H1 (cell line): ENCODE measurements at regions not wholly inside any gene's neighbourhood (a gene's known extent, or its start where the extent isn't known, plus 50 kb on each side); places are given as distances from the start of the nearest gene placed in this dataset.

Experiments used
- CTCF ChIA-PET: fragments of 300-600 bp; sonication (Branson Sonifier 250); formaldehyde crosslinking; loops from one replicate; lab custom pipeline; 2021; ENCODE audit not compliant: partially characterized antibody; lab: Charles Lee
- POLR2A ChIA-PET: fragments of 300-600 bp; sonication (Branson Sonifier 250); formaldehyde crosslinking; loops from one replicate; lab custom pipeline; 2021; ENCODE audit warnings: inconsistent platforms; ENCODE audit not compliant: partially characterized antibody; lab: Charles Lee
- DNase-seq, 2 experiments: peaks; one replicate each; pipeline versions ENCODE4 v3.0.0 to v3.0.0-alpha.2; 2010 to 2022; ENCODE audit warnings: low spot score in 2 of 2, low read depth in 1 of 2, mixed read lengths in 1 of 2
- FAIRE-seq: peaks from 2 replicates; lab custom pipeline; 2011; peaks lifted over from hg19 to GRCh38; lab: Jason Lieb, UNC
- H2AFZ ChIP-seq: 2 replicates; pipeline ENCODE4 v1.8.1; 2012; ENCODE audit warnings: low read length, inconsistent platforms
- H2AK5ac ChIP-seq: 2 replicates; pipeline ENCODE4 v1.6.1; 2013; ENCODE audit warnings: low read depth, low read length
- H2BK120ac ChIP-seq: replicated peaks from 2 replicates; pipeline ENCODE3; 2013; ENCODE audit warnings: low read depth, low read length, inconsistent platforms
- H2BK12ac ChIP-seq: 2 replicates; pipeline ENCODE4 v1.6.1; 2013; ENCODE audit warnings: low read depth, low read length
- H2BK15ac ChIP-seq: 2 replicates; pipeline ENCODE4 v1.6.1; 2013; ENCODE audit warnings: low read length
- H2BK20ac ChIP-seq: 2 replicates; pipeline ENCODE4 v1.6.1; 2013; ENCODE audit warnings: low read length
- H2BK5ac ChIP-seq: 2 replicates; pipeline ENCODE4 v1.6.1; 2013; ENCODE audit warnings: low read depth, low read length
- H3K14ac ChIP-seq: 2 replicates; pipeline ENCODE4 v1.6.1; 2013; ENCODE audit warnings: inconsistent platforms; ENCODE audit not compliant: insufficient read length
- H3K18ac ChIP-seq: 2 replicates; pipeline ENCODE4 v1.6.1; 2013; ENCODE audit warnings: low read length; ENCODE audit errors: extremely low read depth
- H3K23ac ChIP-seq: 2 replicates; pipeline ENCODE4 v1.6.1; 2013; ENCODE audit warnings: inconsistent platforms; ENCODE audit not compliant: insufficient read length
- H3K23me2 ChIP-seq: 2 replicates; pipeline ENCODE4 v1.6.1; 2013; ENCODE audit warnings: low read depth, low read length
- H3K27ac ChIP-seq: 2 replicates; pipeline ENCODE4 v1.6.1; 2011; ENCODE audit warnings: low read depth, low read length, inconsistent platforms
- H3K27me3 ChIP-seq, 4 experiments: replicated peaks in 1 of 4; 1 replicate in 1 of 4; 2 replicates in 3 of 4; pipeline versions ENCODE4 v1.6.1 to v1.8.1; 2011 to 2013; ENCODE audit warnings: low read length in 3 of 4, mild to moderate bottlenecking in 3 of 4, inconsistent platforms in 2 of 4, mixed read lengths in 2 of 4, moderate library complexity in 1 of 4; ENCODE audit not compliant: control insufficient read depth in 3 of 4, insufficient read depth in 3 of 4; ENCODE audit errors: extremely low read depth in 1 of 4
- H3K36me3 ChIP-seq, 4 experiments: 2 replicates each; pipeline versions ENCODE4 v1.6.1 to v1.8.1; 2011 to 2013; ENCODE audit warnings: mild to moderate bottlenecking in 4 of 4, low read length in 3 of 4, moderate library complexity in 2 of 4, control low read depth in 1 of 4, inconsistent platforms in 1 of 4; ENCODE audit not compliant: insufficient read depth in 4 of 4, control insufficient read depth in 2 of 4
- H3K4ac ChIP-seq: replicated peaks from 2 replicates; pipeline ENCODE3; 2013; ENCODE audit warnings: low read length, low read depth, mixed read lengths, inconsistent platforms; ENCODE audit not compliant: insufficient read length
- H3K4me1 ChIP-seq, 4 experiments: replicated peaks in 1 of 4; 1 replicate in 1 of 4; 2 replicates in 3 of 4; pipeline versions ENCODE4 v1.6.1 to v1.8.1; 2011 to 2013; ENCODE audit warnings: low read length in 3 of 4, inconsistent platforms in 2 of 4, mixed read lengths in 1 of 4; ENCODE audit not compliant: insufficient read depth in 4 of 4, control insufficient read depth in 3 of 4
- H3K4me2 ChIP-seq, 2 experiments: 2 replicates each; pipeline versions ENCODE4 v1.6.1 to v1.8.1; 2011 to 2013; ENCODE audit warnings: low read depth in 2 of 2, low read length in 2 of 2, control low read depth in 1 of 2, inconsistent platforms in 1 of 2, mild to moderate bottlenecking in 1 of 2; ENCODE audit not compliant: insufficient read depth in 1 of 2
- H3K4me3 ChIP-seq, 4 experiments: fragments of 200-600, 300-600 bp in 1 of 4; sonication (generic), shearing (Covaris generic), sonication (Bioruptor Twin) in 1 of 4; 2 replicates each; pipeline versions ENCODE4 v1.5.1 to v1.8.1; 2011 to 2016; ENCODE audit warnings: low read length in 4 of 4, low read depth in 3 of 4, control low read depth in 2 of 4, inconsistent platforms in 2 of 4, mild to moderate bottlenecking in 2 of 4, mixed read lengths in 1 of 4, moderate library complexity in 1 of 4; ENCODE audit not compliant: insufficient read depth in 2 of 4; ENCODE audit errors: extremely low read depth in 1 of 4
- H3K56ac ChIP-seq: replicated peaks from 2 replicates; pipeline ENCODE3; 2013; ENCODE audit warnings: low read depth, mild to moderate bottlenecking, mixed read lengths, low read length, inconsistent platforms; ENCODE audit not compliant: insufficient read length
- H3K79me1 ChIP-seq: 2 replicates; pipeline ENCODE4 v1.6.1; 2013; ENCODE audit warnings: low read depth, low read length, control low read depth
- H3K79me2 ChIP-seq, 2 experiments: 2 replicates each; pipeline versions ENCODE4 v1.6.1 to v1.8.1; 2012 to 2013; ENCODE audit warnings: low read length in 2 of 2, mild to moderate bottlenecking in 2 of 2, inconsistent platforms in 1 of 2; ENCODE audit not compliant: insufficient read depth in 2 of 2, control insufficient read depth in 1 of 2
- H3K9ac ChIP-seq, 4 experiments: replicated peaks in 1 of 4; 1 replicate in 1 of 4; 2 replicates in 3 of 4; pipeline versions ENCODE4 v1.6.1 to v1.8.1; 2011 to 2013; ENCODE audit warnings: low read depth in 3 of 4, low read length in 3 of 4, control low read depth in 2 of 4, mild to moderate bottlenecking in 2 of 4, moderate library complexity in 2 of 4, inconsistent platforms in 1 of 4; ENCODE audit errors: extremely low read depth in 1 of 4
- H3K9me3 ChIP-seq, 2 experiments: 2 replicates each; pipeline versions ENCODE4 v1.6.1 to v1.8.1; 2012 to 2013; ENCODE audit warnings: mild to moderate bottlenecking in 2 of 2, moderate library complexity in 2 of 2, control low read depth in 1 of 2, inconsistent platforms in 1 of 2, low read depth in 1 of 2, low read length in 1 of 2, mixed read lengths in 1 of 2; ENCODE audit not compliant: insufficient read depth in 2 of 2
- H4K20me1 ChIP-seq, 2 experiments: replicated peaks in 1 of 2; 2 replicates each; pipeline versions ENCODE3 to v1.8.1; 2011 to 2013; ENCODE audit warnings: inconsistent platforms in 2 of 2, low read length in 2 of 2, mild to moderate bottlenecking in 1 of 2; ENCODE audit not compliant: insufficient read depth in 2 of 2, control insufficient read depth in 1 of 2
- H4K5ac ChIP-seq: 2 replicates; pipeline ENCODE4 v1.6.1; 2013; ENCODE audit warnings: low read length, low read depth, mixed read lengths, inconsistent platforms; ENCODE audit not compliant: insufficient read length
- H4K8ac ChIP-seq: 2 replicates; pipeline ENCODE4 v1.8.0; 2013; ENCODE audit warnings: mild to moderate bottlenecking, moderate library complexity, low read length, inconsistent platforms; ENCODE audit not compliant: insufficient read depth; ENCODE audit errors: extremely low read depth
- H4K91ac ChIP-seq: replicated peaks from 2 replicates; pipeline ENCODE3; 2013; ENCODE audit warnings: low read length, mixed read lengths, inconsistent platforms; ENCODE audit not compliant: insufficient read length
- SIX5 ChIP-seq: IDR thresholded peaks from 2 replicates; pipeline ENCODE4 v1.6.1; 2011; ENCODE audit warnings: mild to moderate bottlenecking, low read depth, low read length
- WGBS, 2 experiments: shearing (Covaris generic) in 1 of 2; methylation state at CpG; one replicate each; pipeline versions ENCODE4 v1.1.6 to v1.1.7; 2013 to 2015; ENCODE audit warnings: low lambda C conversion rate in 2 of 2, mixed read lengths in 2 of 2, inconsistent platforms in 1 of 2, low coverage in 1 of 2, missing lambda C conversion rate in 1 of 2; ENCODE audit not compliant: insufficient replicate concordance in 2 of 2, insufficient coverage in 1 of 2, insufficient read length in 1 of 2; ENCODE audit errors: extremely low coverage in 1 of 2, missing lambda C conversion rate in 1 of 2; 5-methylcytosine and 5-hydroxymethylcytosine counted together
- TF ChIP-seq, protein P1 (sequence below): IDR thresholded peaks from 2 replicates; pipeline ENCODE4 v1.6.1; 2012; ENCODE audit warnings: inconsistent platforms

DNA sequence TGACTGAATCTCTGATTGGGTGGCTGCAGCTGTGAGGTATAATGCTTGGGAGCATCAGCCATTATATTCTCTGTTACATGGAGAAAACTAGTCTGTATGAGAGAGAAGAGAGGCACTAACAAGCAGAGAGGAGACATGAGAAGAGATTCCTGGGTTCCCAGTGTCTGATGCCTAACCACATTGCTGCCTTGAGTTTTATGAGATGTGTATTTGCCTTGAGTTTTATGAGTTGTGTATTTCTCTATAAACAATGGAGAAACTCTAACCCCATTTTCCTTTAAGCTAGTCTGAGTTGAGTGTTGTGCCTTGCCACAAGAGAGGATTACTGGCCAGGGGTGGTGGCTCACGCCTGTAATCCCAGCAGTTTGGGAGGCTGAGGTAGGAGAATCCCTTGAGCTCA is 208.1 kb downstream of the BCOR start:
- H4K8ac ChIP-seq, result no peak overlapping the region
- no peak overlapping the region for H2BK5ac ChIP-seq
- no peak overlapping the region for H3K4me3 ChIP-seq
- no peak overlapping the region for H3K18ac ChIP-seq
- H3K79me1 ChIP-seq, result no peaks in the 10 kb centered on the region
- no peak for FAIRE-seq
- ChIA-PET CTCF (interaction anchor here (1.7 kb wide), 1 partner anchor 50 kb away, joined by 3 read pairs; no protein-coding TSS in a partner anchor), POLR2A (no interaction called here)
- H2AK5ac ChIP-seq, result no peak overlapping the region
- no peak overlapping the region for H3K56ac ChIP-seq
- no peaks in the 10 kb centered on the region for H3K36me3 ChIP-seq
- H3K23me2 ChIP-seq, result no peaks in the 10 kb centered on the region
- no CpG with 5 or more reads among the region's 1 CpG for WGBS, 2 experiments
- no peak overlapping the region for H2BK20ac ChIP-seq
- no peak overlapping the region for H2BK12ac ChIP-seq
- H3K79me2 ChIP-seq, result no peaks in the 10 kb centered on the region
- H3K9me3 ChIP-seq, result no peaks in the 10 kb centered on the region
- no peak overlapping the region for H3K23ac ChIP-seq
- H2BK120ac ChIP-seq, result no peak overlapping the region
- no peak overlapping the region for H2BK15ac ChIP-seq
- H3K4me1 ChIP-seq, result no peaks in the 10 kb centered on the region
- no peaks in the 10 kb centered on the region for H4K20me1 ChIP-seq
- no peak overlapping the region for H4K5ac ChIP-seq
- H3K9ac ChIP-seq, result no peak overlapping the region
- H2AFZ ChIP-seq, result no peak overlapping the region
- no peak for DNase-seq
- no peak overlapping the region for H3K14ac ChIP-seq
- no peaks in the 10 kb centered on the region for H3K27me3 ChIP-seq
- H3K4me2 ChIP-seq, result no peak overlapping the region
- no peak overlapping the region for H3K27ac ChIP-seq
- TF ChIP-seq, protein P1, sequence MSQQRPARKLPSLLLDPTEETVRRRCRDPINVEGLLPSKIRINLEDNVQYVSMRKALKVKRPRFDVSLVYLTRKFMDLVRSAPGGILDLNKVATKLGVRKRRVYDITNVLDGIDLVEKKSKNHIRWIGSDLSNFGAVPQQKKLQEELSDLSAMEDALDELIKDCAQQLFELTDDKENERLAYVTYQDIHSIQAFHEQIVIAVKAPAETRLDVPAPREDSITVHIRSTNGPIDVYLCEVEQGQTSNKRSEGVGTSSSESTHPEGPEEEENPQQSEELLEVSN, result no peak
- no peak for TF ChIP-seq SIX5
- no peak overlapping the region for H3K4ac ChIP-seq
- H4K91ac ChIP-seq, result no peak overlapping the region
